DND-41 (cell line): ENCODE measurements at regions not wholly inside any gene's neighbourhood (a gene's known extent, or its start where the extent isn't known, plus 50 kb on each side); places are given as distances from the start of the nearest gene placed in this dataset.

Experiments used
- ATAC-seq: fragments of 200-7000 bp; cut with Tn5 transposase; 3 replicates; pipeline ENCODE4 v1.9.1; 2021; ENCODE audit warnings: low read depth; ENCODE audit not compliant: insufficient read depth
- DNase-seq: peaks from one replicate; pipeline ENCODE4 v3.0.0-alpha.2; 2020
- H2AFZ ChIP-seq: 2 replicates; pipeline ENCODE4 v1.6.0; 2012; ENCODE audit warnings: low read depth, low read length
- H3K27ac ChIP-seq: 2 replicates; pipeline ENCODE4 v1.5.1; 2012; ENCODE audit warnings: low read length, inconsistent platforms
- H3K27me3 ChIP-seq: fragments of 200-600 bp; sonication (generic); 2 replicates; pipeline ENCODE4 v1.6.0; 2012; ENCODE audit warnings: low read length, mild to moderate bottlenecking, inconsistent platforms; ENCODE audit not compliant: insufficient read depth, poor library complexity
- H3K36me3 ChIP-seq: 2 replicates; pipeline ENCODE4 v1.5.1; 2012; ENCODE audit warnings: low read length, inconsistent platforms; ENCODE audit not compliant: insufficient read depth
- H3K4me1 ChIP-seq: 2 replicates; pipeline ENCODE4 v1.5.1; 2012; ENCODE audit warnings: mild to moderate bottlenecking, low read length; ENCODE audit not compliant: insufficient read depth
- H3K4me2 ChIP-seq: 2 replicates; pipeline ENCODE4 v1.6.0; 2012; ENCODE audit warnings: mild to moderate bottlenecking, moderate library complexity, low read length, inconsistent platforms; ENCODE audit not compliant: insufficient read depth
- H3K4me3 ChIP-seq, 2 experiments: fragments of 200-600 bp in 1 of 2; shearing (Covaris generic) in 1 of 2; 2 replicates each; pipeline ENCODE4 v1.5.1; 2012 to 2016; ENCODE audit warnings: inconsistent platforms in 2 of 2, low read length in 2 of 2, mild to moderate bottlenecking in 2 of 2, low read depth in 1 of 2, moderate library complexity in 1 of 2
- H3K79me2 ChIP-seq: 2 replicates; pipeline ENCODE4 v1.6.0; 2012; ENCODE audit warnings: low read length, inconsistent platforms; ENCODE audit not compliant: insufficient read depth
- H3K9ac ChIP-seq: 2 replicates; pipeline ENCODE4 v1.6.0; 2012; ENCODE audit warnings: low read depth, mild to moderate bottlenecking, inconsistent platforms, low read length, moderate library complexity
- H3K9me3 ChIP-seq: 2 replicates; pipeline ENCODE4 v1.5.1; 2012; ENCODE audit warnings: low read length, moderate library complexity, mild to moderate bottlenecking, inconsistent platforms; ENCODE audit not compliant: insufficient read depth, severe bottlenecking
- H4K20me1 ChIP-seq: 2 replicates; pipeline ENCODE4 v1.6.0; 2012; ENCODE audit warnings: low read length; ENCODE audit not compliant: insufficient read depth
- EZH2 ChIP-seq: IDR thresholded peaks from 3 replicates; pipeline ENCODE4 v1.6.1; 2012; ENCODE audit warnings: borderline replicate concordance, low read depth, mild to moderate bottlenecking, moderate library complexity, low read length, inconsistent platforms; ENCODE audit not compliant: severe bottlenecking
- TF ChIP-seq, protein P1 (sequence below): IDR thresholded peaks from 2 replicates; pipeline ENCODE4 v1.5.1; 2012; ENCODE audit warnings: borderline replicate concordance, low read length, moderate library complexity, mild to moderate bottlenecking; ENCODE audit not compliant: poor library complexity, severe bottlenecking; ENCODE audit errors: extremely low read depth

DNA sequence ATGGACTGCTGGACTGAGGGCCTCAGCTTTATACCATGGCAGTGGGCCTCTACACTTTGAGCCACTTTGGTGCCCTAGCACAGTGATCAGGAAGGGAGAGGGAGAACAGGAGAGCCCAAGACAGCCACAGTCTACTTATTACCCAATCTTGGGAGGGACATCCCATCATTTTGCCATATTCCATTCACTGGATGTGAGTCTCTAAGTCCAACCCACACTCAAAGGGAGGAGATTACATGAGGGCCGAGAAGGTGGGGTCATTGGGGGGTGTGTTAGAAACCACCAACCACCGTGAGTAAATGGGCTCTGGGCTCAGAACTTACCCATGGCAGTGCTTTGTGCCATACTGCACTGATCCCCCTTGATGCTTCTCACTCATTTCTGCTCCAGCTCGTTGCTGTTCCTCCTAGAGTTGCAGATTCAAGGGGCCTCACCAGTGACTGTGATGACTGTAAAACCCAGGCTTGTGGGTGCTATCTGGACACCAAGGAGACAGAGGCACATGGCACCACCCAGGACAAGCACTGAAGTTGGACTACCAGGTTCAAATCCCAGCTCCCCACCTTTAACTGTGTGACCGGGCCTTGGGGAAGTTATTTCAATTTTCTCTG is 97.6 kb upstream of the RAB6C start:
- Histone ChIP-seq H3K4me3 (no peak overlapping the region), H3K27ac (no peak overlapping the region)

DNA sequence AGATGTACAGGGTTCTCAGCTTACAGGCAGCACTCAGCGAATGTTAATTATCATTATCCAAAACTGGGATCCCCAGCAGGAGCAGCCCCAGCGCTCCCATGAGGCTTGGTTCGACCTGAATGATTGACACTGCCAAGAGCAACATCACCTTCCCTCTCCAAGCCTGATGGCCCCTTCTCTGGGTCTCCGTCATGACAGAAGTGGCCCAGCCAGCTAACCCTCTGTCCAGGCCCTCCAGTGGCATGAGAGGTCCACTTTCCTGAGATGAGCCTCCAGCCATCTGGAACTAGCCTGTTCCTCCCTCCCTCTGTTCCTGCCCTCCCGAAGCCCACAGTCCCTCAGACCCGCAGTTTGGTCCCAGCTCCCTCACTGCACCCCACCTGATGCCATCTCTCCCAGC is 97.0 kb upstream of the RAB6C start:
- ATAC-seq: no peak
- H3K9me3 ChIP-seq: no peaks in the 10 kb centered on the region
- H3K4me1 ChIP-seq: peaks cover 5% of the 10 kb centered on the region
- TF ChIP-seq, protein P1, sequence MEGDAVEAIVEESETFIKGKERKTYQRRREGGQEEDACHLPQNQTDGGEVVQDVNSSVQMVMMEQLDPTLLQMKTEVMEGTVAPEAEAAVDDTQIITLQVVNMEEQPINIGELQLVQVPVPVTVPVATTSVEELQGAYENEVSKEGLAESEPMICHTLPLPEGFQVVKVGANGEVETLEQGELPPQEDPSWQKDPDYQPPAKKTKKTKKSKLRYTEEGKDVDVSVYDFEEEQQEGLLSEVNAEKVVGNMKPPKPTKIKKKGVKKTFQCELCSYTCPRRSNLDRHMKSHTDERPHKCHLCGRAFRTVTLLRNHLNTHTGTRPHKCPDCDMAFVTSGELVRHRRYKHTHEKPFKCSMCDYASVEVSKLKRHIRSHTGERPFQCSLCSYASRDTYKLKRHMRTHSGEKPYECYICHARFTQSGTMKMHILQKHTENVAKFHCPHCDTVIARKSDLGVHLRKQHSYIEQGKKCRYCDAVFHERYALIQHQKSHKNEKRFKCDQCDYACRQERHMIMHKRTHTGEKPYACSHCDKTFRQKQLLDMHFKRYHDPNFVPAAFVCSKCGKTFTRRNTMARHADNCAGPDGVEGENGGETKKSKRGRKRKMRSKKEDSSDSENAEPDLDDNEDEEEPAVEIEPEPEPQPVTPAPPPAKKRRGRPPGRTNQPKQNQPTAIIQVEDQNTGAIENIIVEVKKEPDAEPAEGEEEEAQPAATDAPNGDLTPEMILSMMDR: no peak
- no peak for TF ChIP-seq EZH2
- H2AFZ ChIP-seq: no peak overlapping the region
- no peak overlapping the region for H3K27ac ChIP-seq
- no peak overlapping the region for H3K4me3 ChIP-seq
- no peaks in the 10 kb centered on the region for H4K20me1 ChIP-seq
- H3K36me3 ChIP-seq: no peaks in the 10 kb centered on the region
- H3K27me3 ChIP-seq: peaks cover 1% of the 10 kb centered on the region
- no peaks in the 10 kb centered on the region for H3K79me2 ChIP-seq
- no peak overlapping the region for H3K9ac ChIP-seq
- H3K4me2 ChIP-seq: no peak overlapping the region
- no peak for DNase-seq

More for the DNA sequence above, 97.6 kb upstream of the RAB6C start:
- H3K4me2 ChIP-seq: no peak overlapping the region
- no peaks in the 10 kb centered on the region for H3K79me2 ChIP-seq
- no peak for DNase-seq
- ATAC-seq: no peak
- H3K9me3 ChIP-seq: no peaks in the 10 kb centered on the region
- no peak overlapping the region for H3K9ac ChIP-seq
- TF ChIP-seq EZH2: no peak
- TF ChIP-seq, protein P1: no peak
- H3K27me3 ChIP-seq: no peaks in the 10 kb centered on the region
- no peaks in the 10 kb centered on the region for H3K36me3 ChIP-seq
- no peaks in the 10 kb centered on the region for H4K20me1 ChIP-seq
- peaks cover 11% of the 10 kb centered on the region for H3K4me1 ChIP-seq
- H2AFZ ChIP-seq: no peak overlapping the region

DNA sequence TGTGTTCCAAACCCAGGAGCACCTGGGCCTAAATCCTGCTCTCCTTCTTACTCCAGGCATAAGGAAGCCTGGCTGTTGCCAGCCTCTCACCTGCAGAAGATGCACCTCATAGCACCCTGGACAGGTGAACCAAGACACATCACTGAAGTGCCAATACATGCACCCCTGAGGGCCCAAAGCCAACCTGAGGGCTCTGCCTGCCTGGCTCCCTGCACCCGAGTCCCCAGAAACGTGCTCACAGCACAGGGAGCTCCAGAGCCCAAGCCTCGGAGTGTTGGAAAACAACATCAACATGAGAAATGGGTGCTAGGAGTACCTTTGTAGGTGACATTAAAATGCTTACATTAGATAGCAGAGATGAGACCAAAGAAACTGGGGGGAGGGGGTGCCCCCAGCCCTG is 96.3 kb upstream of the RAB6C start:
- H4K20me1 ChIP-seq: no peaks in the 10 kb centered on the region
- no peak overlapping the region for H3K9ac ChIP-seq
- H3K27ac ChIP-seq: no peak overlapping the region
- no peaks in the 10 kb centered on the region for H3K36me3 ChIP-seq
- peaks cover 3% of the 10 kb centered on the region for H3K27me3 ChIP-seq
- no peak overlapping the region for H2AFZ ChIP-seq
- no peaks in the 10 kb centered on the region for H3K79me2 ChIP-seq
- peaks cover under 1% of the 10 kb centered on the region; the same call in 1 of the 2 replicates for H3K4me1 ChIP-seq
- DNase-seq: no peak
- no peak for ATAC-seq
- no peak overlapping the region for H3K4me2 ChIP-seq
- TF ChIP-seq, protein P1: no peak
- TF ChIP-seq EZH2: no peak
- H3K9me3 ChIP-seq: no peaks in the 10 kb centered on the region
- no peak overlapping the region for H3K4me3 ChIP-seq
